GM18909 (cell line): ENCODE measurements at regions not wholly inside any gene's neighbourhood (a gene's known extent, or its start where the extent isn't known, plus 50 kb on each side); places are given as distances from the start of the nearest gene placed in this dataset.

Experiments
- ATAC-seq: cut with Tn5 transposase; IDR thresholded peaks from one replicate; pipeline ENCODE4 v1.9.1; 2021; ENCODE audit warnings: mild to moderate bottlenecking; ENCODE audit not compliant: unreplicated experiment, poor library complexity

GRCh38 chr10:120981601-120982391 lies 130.6 kb downstream of the WDR11 start:
- ATAC-seq = no peak

GRCh38 chr10:120982507-120982906 lies 131.3 kb downstream of the WDR11 start:
- ATAC-seq = no peak

GRCh38 chr10:120983721-120984120 lies 132.6 kb downstream of the WDR11 start:
- no peak for ATAC-seq

- no peak for ATAC-seq
Observed at GRCh38 chr10:120984221-120984620, 133.1 kb downstream of the WDR11 start.

GRCh38 chr10:120987359-120987758 lies 136.2 kb downstream of the WDR11 start:
- ATAC-seq = no peak

- ATAC-seq = no peak
Observed at GRCh38 chr10:120988751-120989150, 137.6 kb downstream of the WDR11 start.

GRCh38 chr10:120989279-120989678 lies 138.1 kb downstream of the WDR11 start:
- no peak for ATAC-seq

GRCh38 chr10:120989996-120990598 lies 138.9 kb downstream of the WDR11 start:
- no peak for ATAC-seq

- ATAC-seq = no peak
Observed at GRCh38 chr10:120990831-120991230, 139.7 kb downstream of the WDR11 start.

GRCh38 chr10:120993089-120993488 lies 141.9 kb downstream of the WDR11 start:
- ATAC-seq = no peak

- ATAC-seq = no peak
Observed at GRCh38 chr10:120995768-120996167, 144.6 kb downstream of the WDR11 start.

- ATAC-seq = no peak
Observed at GRCh38 chr10:120996456-120997034, 145.4 kb downstream of the WDR11 start.

GRCh38 chr10:120997313-120997712 lies 146.2 kb downstream of the WDR11 start:
- no peak for ATAC-seq

- ATAC-seq = no peak
Observed at GRCh38 chr10:120997756-120998155, 146.6 kb downstream of the WDR11 start.

GRCh38 chr10:120998251-120998650 lies 147.1 kb downstream of the WDR11 start:
- ATAC-seq = no peak

- ATAC-seq = no peak
Observed at GRCh38 chr10:120998782-120999285, 147.7 kb downstream of the WDR11 start.

GRCh38 chr10:120999868-121000267 lies 148.7 kb downstream of the WDR11 start:
- no peak for ATAC-seq

GRCh38 chr10:121002586-121003205 lies 151.5 kb downstream of the WDR11 start:
- no peak for ATAC-seq

- no peak for ATAC-seq
Observed at GRCh38 chr10:121005948-121006587, 154.9 kb downstream of the WDR11 start.

GRCh38 chr10:121007264-121007663 lies 156.1 kb downstream of the WDR11 start:
- ATAC-seq = no peak
